Suppressor macrophage treated with lipopolysaccharide for 1 hour (primary cell): ENCODE measurements at regions not wholly inside any gene's neighbourhood (a gene's known extent, or its start where the extent isn't known, plus 50 kb on each side); places are given as distances from the start of the nearest gene placed in this dataset.

Experiments used
- DNase-seq, 3 donors: peaks; one replicate each; pipeline ENCODE4 v3.0.0-alpha.2; 2020 to 2022

DNA sequence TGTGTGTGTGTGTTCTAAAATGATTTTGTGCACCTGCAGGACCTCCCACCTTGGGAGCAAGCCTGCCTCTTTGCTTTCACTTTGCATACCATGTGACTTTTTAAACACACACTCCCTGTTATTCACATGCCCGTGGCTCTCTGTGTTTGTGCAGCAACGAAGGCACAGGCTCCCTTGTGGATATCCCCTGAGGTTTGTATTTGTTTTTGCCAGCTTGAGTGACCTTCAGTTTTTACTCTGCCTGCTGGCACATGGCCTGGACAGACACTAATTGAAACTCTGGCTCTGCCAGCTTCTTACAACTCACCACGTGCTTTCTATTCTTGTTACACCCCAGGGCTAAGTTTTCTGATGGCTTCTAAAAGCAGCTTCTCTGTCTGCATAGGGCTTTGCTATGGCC, 885.8 kb downstream of the SH3BGRL start:
- no peak for DNase-seq

DNA sequence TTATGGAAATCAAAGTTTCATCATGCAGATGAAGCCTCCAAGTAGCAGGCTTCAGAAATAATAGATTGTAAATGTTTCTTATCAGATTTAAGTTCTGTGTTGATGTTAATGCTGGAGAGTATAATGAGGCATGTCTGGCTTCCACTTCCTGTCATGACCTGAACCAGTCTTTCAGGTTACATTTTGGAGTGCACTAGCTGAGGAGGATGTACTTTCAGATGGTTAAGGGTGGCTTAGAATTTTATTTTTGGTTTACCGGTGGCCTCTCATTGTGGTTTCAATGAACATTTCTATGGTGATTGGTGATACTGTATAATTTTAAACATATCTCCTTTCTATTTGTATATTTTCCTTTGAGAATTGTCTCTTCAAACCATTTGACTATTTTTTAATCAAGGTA, 890.4 kb downstream of the SH3BGRL start:
- no peak for DNase-seq

DNA sequence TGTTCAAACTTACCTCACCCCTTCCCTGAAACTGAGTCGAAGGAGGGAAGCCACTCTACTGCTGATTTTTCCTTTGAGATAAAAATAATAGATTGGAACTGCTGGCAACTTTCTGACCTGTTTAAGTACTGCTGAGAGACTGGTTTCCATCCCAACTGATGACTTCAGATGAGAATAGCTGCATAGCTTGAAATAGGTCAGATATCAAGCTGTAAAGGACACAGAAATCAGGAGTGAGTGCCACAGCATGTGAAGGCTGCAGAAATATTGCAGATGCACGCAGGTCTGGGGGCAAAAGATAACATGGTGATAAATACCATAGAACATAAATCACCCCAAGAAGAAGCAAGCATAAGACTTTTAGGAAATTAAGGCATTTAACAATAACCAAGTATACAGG, 923.2 kb downstream of the SH3BGRL start:
- DNase-seq, result no peak

DNA sequence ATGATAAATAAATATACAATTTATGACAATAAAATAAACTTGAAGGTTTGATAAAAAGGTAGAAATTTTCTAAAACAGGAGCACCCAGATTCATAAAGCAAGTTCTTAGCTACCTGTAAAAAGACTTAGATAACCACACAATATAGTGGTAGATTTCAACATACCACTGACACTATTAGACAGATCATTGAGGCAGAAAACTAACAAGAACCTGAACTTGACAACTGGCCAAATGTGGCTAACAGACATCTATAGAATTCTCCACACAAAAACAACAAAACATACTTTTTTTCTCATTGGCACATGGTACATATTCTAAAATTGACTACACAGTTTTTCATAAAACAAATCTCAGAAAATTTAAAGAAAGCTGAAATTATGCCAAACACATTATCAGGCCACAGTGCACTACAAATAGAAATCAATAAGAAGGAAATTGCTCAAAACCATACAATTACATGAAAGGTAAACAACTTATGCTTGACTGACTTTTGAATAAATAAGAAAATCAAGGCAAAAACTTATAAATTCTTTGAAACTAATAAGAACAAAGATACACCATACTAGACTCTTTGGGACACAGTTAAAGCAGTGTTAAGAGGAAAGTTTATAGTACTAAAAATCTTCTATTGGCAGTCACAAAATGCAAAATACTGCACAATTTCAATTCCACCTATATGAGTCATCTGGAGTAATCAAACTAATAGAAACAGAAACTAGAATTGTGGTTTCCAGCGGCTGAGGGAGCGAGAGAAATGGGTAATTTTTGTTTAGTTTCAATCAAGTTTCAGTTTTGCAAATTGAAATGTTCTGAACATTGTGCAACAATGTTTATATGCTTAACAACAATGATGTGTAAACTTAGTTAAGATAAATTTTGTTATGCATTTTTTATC, 925.6 kb downstream of the SH3BGRL start:
- peak in 1 of 3 donors; percentile 0 for DNase-seq

DNA sequence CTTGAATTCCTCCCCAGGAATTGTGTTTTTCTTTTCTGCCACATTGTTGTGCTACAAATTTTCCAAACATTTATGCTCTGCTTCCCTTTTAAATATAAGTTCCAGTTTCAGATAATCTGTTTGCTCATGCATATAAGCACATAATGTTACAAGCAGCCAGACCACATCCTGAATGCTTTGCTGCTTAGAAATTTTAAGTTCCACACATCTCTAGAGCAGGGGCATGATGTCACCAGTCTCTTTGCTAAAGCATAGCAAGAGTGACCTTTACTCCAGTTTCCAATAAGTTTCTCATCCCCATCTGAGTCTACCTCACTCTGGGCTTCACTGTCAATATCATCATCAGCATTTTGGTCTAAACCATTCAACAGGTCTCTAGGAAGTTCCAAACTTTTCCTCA, 932.5 kb downstream of the SH3BGRL start:
- DNase-seq, result no peak

DNA sequence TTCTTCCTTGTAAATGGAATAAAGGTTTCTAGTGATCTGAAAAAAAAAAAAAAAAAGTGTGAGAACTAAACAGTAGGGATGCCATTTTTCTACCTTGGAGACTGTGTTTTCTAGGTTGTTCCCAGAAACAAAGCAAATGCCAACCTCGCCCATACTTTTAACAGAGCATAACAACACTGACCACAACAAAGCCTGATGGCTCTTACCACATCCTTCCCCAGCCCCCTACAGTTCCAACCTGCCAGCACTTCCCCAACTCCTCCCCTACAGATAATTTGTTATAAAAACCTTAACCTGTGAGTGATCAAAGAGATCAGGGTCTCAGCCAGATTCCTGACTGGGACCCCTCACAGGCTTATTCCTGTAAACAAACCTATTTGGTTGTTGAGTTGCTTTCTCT, 940.0 kb downstream of the SH3BGRL start:
- DNase-seq, result no peak

DNA sequence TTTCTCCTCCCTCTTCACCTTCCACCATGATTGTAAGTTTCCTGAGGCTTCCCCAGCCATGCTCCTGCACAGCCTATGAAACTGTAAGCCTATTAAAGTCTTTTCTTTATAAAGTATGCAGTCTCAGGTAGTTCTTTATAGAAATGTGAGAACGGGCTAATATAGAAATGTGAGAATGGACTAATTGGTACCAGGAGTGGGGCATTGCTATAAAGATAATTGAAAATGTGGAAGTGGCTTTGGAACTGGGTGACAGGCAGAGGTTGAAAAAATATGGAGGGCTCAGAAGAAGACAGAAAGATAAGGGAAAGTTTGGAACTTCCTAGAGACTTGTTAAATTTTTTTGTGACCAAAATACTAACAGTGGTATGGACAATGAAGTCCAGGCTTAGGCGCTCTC, 959.3 kb downstream of the SH3BGRL start:
- DNase-seq, result no peak

DNA sequence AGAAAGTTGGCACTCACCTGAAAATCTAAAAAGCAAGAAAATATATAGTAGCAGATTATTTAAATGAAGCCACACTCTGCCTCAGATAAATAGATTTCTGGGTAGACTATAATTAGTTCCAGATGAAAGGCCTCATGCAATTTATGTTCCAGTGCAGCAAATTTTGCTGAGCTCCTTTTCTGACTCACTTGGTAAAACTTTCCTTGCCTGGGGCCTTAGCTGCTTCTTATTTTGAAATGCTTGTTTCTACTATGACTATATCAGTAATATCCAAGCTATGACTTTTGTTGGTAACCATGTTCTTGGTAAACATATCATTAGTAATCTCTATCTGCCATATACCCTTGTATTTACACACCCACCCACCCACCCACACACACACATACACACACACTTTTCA, 961.8 kb downstream of the SH3BGRL start:
- no peak for DNase-seq

DNA sequence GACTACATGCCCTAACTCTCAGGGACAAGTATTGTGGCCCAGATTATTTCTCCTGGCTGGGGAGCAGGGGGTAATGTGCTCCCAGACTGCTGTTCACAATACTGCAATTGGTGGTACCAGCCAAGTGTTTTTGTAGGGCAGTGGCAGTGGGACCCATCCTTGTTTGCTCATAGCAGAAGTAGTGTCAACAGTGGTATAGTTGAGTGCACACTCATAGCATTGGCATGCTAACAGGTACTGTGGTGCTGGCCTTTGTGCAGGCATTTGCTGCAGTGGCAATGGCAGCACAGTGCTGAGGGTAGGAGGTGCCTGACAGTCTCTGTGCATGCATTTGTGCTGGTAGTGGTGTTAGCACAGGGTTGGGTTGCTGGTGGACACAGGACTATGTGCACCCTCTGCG, 995.0 kb downstream of the SH3BGRL start:
- DNase-seq, result no peak

DNA sequence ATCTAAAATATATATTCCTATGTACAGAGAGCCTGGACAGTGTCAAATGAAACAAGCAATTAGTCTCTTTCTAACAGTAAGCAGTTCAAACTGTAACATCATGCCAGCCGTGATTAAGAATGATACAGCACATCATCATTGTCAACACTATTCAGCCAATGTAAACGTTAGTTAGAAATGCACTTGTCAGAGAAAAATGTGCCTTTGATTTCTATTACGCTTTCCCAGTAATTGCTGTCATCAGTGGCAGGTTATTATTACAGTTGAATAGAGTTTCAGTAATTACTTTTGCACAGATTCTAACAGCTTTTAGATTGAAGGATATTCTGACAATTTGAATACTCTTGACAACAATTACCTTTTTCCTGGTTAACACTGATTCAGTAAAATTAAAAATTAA, 1007.1 kb downstream of the SH3BGRL start:
- no peak for DNase-seq

DNA sequence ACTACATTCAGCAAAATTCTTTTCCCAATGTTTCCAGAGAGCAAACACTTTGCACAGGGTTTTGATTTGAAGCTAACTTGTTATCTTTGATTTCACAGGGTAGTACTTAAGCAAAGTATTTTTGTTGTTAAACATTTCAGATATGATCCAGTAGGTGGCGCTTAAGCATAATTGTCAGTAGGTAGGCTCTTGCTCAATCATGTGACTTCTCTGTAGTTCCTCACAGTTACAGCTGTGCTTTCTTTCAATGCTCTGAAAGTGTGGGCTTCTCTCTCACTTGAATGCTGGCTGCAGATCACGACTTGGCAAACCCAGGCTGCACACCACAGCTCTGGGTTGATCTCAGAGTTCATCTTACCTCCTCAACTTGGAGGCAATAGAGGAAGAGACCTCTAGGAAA, 1016.5 kb downstream of the SH3BGRL start:
- peak; percentile 28 to 47 (median 46) for DNase-seq

DNA sequence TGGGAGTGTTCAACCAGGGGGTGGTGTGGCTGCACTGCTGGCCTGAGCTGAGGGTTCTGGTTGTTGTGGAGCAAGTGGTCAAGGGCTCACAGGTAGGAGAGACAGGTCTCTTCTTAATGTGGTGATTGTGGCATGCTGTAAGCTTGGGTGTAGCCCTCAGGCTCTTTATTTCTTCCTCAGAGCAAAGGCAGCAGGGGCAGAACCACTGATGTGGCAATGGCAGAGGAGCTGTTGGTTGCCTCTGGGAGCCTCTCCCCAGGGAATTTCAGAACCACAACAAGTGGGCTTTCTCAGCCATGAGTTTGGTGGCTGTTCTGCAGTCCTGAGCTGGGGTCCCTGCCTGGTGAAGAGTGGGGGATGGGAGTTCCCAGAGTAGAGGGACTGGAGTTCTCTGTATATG, 1017.2 kb downstream of the SH3BGRL start:
- no peak for DNase-seq

DNA sequence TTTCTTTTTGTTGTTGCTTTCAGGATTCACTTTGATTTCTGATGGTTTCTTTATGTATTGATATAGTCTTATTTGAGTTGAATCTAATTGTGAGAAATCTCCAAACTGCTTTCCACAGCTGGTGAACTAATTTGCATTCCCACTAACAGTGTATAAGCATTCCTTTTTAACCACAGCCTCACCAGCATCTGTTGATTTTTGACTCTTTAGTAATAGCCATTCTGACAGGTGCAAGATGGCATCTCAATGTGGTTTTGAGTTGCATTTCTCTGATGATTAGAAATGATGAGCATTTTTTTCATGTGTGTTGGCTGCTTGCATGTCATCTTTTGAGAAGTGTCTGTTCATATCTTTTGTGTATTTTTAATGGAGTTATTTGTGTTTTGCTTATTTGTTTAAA, 1023.1 kb downstream of the SH3BGRL start:
- DNase-seq, result no peak

DNA sequence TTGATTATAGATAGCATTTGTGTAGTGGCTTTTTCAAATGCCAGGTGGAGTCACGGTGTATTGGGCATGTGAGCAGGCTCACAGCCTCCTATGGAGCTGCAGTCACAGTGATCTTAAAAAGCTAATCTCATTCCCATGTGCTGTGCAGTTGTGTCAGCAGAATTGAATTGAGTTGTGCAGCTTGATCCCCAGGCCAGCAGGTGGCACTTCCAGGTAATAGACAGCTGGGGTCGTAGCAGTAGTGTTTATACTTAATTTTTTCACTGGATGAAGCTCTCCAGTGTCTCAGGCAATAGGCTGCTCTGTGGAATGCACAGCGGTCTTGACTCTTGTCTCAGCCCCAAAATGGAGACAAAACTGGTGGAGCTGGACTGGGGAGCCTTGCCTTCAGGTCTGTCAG, 1028.1 kb downstream of the SH3BGRL start:
- DNase-seq, result no peak

DNA sequence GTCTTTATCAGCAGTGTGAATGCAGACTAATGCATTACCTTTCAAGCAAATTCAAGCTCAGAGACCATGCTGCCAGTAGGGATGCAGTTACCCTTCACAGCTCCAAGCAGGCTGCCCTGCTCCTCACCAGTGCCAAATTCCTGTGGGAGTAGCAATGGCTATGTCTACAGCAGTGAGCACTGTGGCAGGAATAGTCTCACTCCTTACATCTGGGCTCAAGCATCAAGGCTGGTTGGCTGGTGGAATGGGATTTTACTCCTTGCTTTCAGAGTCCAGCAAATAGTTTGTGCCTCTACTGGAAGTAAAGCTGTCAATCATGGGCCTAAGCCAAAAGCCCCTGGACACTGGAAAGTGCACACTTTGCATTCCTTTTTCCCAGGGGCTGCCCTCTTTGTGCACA, 1030.8 kb downstream of the SH3BGRL start:
- no peak for DNase-seq

DNA sequence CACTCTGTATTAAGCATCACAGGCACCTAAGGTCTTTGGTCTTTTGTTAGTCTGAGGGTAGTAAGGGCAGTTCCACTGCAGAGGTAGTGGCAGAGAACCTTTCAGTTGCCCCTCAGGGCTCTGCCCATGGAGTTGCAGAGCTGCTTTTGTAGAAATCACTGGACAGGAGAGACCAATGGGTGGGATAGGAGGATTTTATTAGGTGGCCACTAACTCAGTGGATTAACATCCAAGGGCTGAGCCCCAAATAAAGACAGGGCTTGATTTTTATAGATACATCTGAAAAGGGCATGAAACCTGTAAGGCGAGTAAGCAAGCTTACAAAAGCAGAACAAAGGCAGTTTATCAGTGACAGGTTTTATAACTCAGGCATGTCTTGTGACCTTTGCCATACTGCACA, 1035.4 kb downstream of the SH3BGRL start:
- DNase-seq, result no peak
